ENCODE measurements at regions not wholly inside any gene's neighbourhood (a gene's known extent, or its start where the extent isn't known, plus 50 kb on each side); places are given as distances from the start of the nearest gene placed in this dataset.

DNA sequence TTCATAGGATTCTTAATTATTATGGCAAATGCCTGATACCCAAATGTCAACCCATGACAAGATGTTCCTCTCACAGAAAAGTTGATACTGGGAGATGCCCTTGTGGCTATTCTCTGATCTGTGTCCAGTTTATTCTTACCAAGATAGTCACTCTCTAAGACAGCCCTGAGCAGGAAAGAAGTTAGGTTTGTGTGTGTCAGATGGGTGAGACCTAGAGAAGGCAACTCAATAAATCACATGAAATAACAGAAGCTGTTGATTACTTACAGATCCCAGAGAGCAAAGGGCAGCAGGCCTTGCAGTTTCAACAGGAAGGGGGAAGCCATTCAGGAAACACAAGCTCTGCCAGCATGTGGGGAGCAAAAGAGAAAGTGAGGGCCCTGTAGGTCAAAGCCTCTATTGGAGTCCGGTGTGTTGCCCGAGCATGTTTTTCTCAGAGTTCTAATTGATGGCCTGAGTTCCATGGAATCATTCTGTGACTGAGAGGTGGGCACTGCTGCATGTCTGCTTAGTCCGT, 1193.7 kb upstream of the CDH18 start:
- no peaks in the 10 kb centered on the region for H3K36me3 ChIP-seq (ENCODE audit: control insufficient read depth, insufficient read depth, low read length)
- no peak for DNase-seq (ENCODE audit: low read depth)
- TF ChIP-seq, protein P1, sequence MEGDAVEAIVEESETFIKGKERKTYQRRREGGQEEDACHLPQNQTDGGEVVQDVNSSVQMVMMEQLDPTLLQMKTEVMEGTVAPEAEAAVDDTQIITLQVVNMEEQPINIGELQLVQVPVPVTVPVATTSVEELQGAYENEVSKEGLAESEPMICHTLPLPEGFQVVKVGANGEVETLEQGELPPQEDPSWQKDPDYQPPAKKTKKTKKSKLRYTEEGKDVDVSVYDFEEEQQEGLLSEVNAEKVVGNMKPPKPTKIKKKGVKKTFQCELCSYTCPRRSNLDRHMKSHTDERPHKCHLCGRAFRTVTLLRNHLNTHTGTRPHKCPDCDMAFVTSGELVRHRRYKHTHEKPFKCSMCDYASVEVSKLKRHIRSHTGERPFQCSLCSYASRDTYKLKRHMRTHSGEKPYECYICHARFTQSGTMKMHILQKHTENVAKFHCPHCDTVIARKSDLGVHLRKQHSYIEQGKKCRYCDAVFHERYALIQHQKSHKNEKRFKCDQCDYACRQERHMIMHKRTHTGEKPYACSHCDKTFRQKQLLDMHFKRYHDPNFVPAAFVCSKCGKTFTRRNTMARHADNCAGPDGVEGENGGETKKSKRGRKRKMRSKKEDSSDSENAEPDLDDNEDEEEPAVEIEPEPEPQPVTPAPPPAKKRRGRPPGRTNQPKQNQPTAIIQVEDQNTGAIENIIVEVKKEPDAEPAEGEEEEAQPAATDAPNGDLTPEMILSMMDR (IDR thresholded peaks at IDR 0.05; ENCODE audit: insufficient read depth, low read length, poor library complexity, severe bottlenecking): no peak
- H3K4me3 ChIP-seq (ENCODE audit: low read depth, low read length): no peak overlapping the region
- H3K27me3 ChIP-seq (ENCODE audit: control insufficient read depth, insufficient read depth, low read length): no peaks in the 10 kb centered on the region

DNA sequence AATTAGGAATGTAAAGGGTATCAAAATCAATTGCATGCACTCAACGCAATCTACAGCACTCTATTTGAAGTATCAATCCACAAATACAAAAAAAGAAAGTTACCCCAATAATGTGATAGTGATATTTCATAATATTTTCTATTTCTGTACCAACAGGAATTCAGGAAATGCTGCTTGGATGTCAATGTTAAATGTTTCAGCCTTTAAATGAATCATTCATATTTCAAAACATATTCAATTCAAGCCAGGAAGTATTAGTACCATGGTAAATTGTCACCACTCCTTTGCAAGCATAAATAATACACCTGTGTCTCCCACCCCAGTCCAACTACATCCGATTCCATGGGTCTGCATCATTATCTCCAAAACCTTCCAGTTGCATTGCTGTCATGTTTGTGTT, 1185.5 kb upstream of the CDH18 start:
- no peak overlapping the region for H3K4me3 ChIP-seq (ENCODE audit: low read depth, low read length)
- DNase-seq (ENCODE audit: low read depth): no peak
- H3K36me3 ChIP-seq (ENCODE audit: control insufficient read depth, insufficient read depth, low read length): no peaks in the 10 kb centered on the region
- TF ChIP-seq, protein P1 (IDR thresholded peaks at IDR 0.05; ENCODE audit: insufficient read depth, low read length, poor library complexity, severe bottlenecking): no peak
- H3K27me3 ChIP-seq (ENCODE audit: control insufficient read depth, insufficient read depth, low read length): no peaks in the 10 kb centered on the region

DNA sequence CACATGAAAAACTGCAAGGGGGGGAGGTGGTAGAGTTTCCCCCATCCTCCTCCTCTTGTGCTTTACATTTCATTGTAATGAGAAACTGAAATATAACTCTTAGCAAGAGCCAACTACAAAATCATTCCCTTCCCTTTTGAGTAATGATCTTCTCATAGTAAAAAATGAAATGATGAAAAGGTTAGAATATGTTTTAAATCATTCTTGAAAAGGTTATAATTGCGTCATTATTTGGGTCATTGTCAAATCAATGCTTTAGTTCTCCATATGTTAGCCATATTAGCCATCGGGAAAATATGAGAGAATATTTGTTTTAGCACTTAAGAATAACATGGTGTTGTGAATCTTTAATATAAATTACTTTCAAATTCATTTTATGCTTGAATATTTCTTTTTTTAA, 1185.0 kb upstream of the CDH18 start:
- H3K36me3 ChIP-seq (ENCODE audit: control insufficient read depth, insufficient read depth, low read length): no peaks in the 10 kb centered on the region
- no peaks in the 10 kb centered on the region for H3K27me3 ChIP-seq (ENCODE audit: control insufficient read depth, insufficient read depth, low read length)
- TF ChIP-seq, protein P1 (IDR thresholded peaks at IDR 0.05; ENCODE audit: insufficient read depth, low read length, poor library complexity, severe bottlenecking): no peak

DNA sequence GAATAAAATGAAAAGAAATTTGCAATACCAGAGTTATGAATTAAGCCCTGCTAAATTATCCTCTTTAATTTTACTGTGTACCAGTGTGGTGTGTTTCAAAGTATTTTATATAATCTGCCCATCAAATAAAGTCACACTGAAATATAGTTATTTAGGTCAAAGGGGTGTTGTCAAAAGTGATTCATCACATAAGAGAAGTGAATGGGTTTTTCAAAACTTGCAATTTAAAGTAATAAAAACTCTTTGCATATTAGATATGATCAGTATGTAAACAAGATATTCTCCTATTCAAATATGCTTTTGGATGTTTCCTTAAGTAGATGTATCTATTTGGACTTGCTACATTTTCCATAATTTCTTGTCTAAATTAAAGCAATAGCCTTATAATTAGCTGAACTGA, 1183.0 kb upstream of the CDH18 start:
- no peak overlapping the region for H3K4me3 ChIP-seq (ENCODE audit: low read depth, low read length)
- no peak for DNase-seq (ENCODE audit: low read depth)
- no peaks in the 10 kb centered on the region for H3K36me3 ChIP-seq (ENCODE audit: control insufficient read depth, insufficient read depth, low read length)
- TF ChIP-seq, protein P1 (IDR thresholded peaks at IDR 0.05; ENCODE audit: insufficient read depth, low read length, poor library complexity, severe bottlenecking): no peak
- H3K27me3 ChIP-seq (ENCODE audit: control insufficient read depth, insufficient read depth, low read length): no peaks in the 10 kb centered on the region

More for the DNA sequence above, 1185.0 kb upstream of the CDH18 start:
- no peak for DNase-seq (ENCODE audit: low read depth)
- no peak overlapping the region for H3K4me3 ChIP-seq (ENCODE audit: low read depth, low read length)

DNA sequence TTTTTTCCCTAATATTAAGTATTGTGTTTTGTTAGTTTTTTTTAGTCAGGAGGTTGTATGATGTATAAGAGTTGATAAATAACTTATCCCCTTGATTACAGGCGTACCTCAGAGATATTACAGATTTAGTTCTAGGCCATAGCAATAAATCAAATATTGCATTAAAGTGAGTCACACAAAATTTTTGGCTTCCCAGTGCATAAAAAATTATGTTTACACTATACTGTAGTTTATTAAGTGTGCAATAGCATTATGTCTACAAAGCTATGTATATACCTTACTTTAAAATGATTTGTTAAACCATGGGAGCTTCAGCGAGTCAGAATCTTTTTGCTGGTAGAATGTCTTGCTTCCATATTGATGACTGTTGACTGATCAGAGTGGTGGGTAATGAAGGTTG, 1180.6 kb upstream of the CDH18 start:
- Histone ChIP-seq H3K36me3 (ENCODE audit: control insufficient read depth, insufficient read depth, low read length) (no peaks in the 10 kb centered on the region), H3K4me3 (ENCODE audit: low read depth, low read length) (no peak overlapping the region), H3K27me3 (ENCODE audit: control insufficient read depth, insufficient read depth, low read length) (no peaks in the 10 kb centered on the region)
- no peak for DNase-seq (ENCODE audit: low read depth)
- TF ChIP-seq, protein P1 (IDR thresholded peaks at IDR 0.05; ENCODE audit: insufficient read depth, low read length, poor library complexity, severe bottlenecking): no peak

DNA sequence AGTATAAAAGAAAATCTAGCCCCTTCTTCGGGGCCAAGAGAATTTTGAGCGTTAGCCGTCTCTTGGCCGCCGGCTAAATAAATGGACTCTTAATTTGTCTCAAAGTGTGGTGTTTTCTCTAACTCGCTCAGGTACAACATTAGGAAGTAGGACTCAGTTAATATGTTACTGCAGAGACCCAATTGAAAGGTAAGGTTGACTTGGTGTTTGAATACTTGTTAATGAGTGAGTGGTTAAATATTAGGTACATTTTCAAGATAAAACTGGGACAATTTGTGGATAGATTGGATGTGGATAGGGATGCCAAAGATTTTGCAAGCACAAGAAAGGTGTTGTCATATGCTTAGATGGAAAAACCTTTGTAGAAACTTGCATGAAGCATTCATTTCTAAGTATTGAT, 1177.3 kb upstream of the CDH18 start:
- Histone ChIP-seq H3K4me3 (ENCODE audit: low read depth, low read length) (no peak overlapping the region), H3K36me3 (ENCODE audit: control insufficient read depth, insufficient read depth, low read length) (no peaks in the 10 kb centered on the region), H3K27me3 (ENCODE audit: control insufficient read depth, insufficient read depth, low read length) (no peaks in the 10 kb centered on the region)
- DNase-seq (ENCODE audit: low read depth): no peak
- TF ChIP-seq, protein P1 (IDR thresholded peaks at IDR 0.05; ENCODE audit: insufficient read depth, low read length, poor library complexity, severe bottlenecking): no peak
